OCI-LY7 (cell line): ENCODE measurements at regions not wholly inside any gene's neighbourhood (a gene's known extent, or its start where the extent isn't known, plus 50 kb on each side); places are given as distances from the start of the nearest gene placed in this dataset.

Source experiments
- EZH2phosphoT487 ChIP-seq: fragments of 200-600 bp; sonication (generic); IDR thresholded peaks from 2 replicates; pipeline ENCODE4 v1.6.1; 2018; ENCODE audit warnings: low read depth, borderline replicate concordance, mild to moderate bottlenecking, mixed run types, antibody characterized with exemption, low read length, moderate library complexity, mixed read lengths
- TF ChIP-seq, protein P1 (sequence below): fragments of 200-600 bp; sonication (generic); conservative IDR thresholded peaks from 2 replicates; pipeline ENCODE4 v1.5.1; 2014; ENCODE audit warnings: mild to moderate bottlenecking, antibody characterized with exemption, low read length, moderate library complexity, mixed read lengths

DNA sequence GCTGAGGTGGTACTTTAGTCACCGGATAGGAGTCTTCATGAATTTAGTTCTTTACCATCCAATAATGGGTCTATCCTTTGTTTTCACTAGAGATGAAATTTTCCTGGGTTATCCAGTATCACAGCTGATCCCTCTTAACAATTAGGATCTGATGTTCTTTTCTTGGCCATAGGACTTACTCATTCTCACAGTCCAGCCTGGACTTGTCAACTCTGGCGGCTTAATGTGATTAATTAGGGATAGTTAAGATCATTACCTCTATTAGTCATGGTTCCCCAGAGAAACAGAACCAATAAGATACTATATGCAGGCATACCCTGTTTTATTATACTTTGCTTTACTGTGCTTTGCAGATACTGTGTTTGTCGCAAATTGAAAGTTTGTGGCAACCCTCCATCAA, 272.7 kb upstream of the FAT4 start:
- TF ChIP-seq, protein P1, sequence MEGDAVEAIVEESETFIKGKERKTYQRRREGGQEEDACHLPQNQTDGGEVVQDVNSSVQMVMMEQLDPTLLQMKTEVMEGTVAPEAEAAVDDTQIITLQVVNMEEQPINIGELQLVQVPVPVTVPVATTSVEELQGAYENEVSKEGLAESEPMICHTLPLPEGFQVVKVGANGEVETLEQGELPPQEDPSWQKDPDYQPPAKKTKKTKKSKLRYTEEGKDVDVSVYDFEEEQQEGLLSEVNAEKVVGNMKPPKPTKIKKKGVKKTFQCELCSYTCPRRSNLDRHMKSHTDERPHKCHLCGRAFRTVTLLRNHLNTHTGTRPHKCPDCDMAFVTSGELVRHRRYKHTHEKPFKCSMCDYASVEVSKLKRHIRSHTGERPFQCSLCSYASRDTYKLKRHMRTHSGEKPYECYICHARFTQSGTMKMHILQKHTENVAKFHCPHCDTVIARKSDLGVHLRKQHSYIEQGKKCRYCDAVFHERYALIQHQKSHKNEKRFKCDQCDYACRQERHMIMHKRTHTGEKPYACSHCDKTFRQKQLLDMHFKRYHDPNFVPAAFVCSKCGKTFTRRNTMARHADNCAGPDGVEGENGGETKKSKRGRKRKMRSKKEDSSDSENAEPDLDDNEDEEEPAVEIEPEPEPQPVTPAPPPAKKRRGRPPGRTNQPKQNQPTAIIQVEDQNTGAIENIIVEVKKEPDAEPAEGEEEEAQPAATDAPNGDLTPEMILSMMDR: no peak
- no peak for TF ChIP-seq EZH2phosphoT487
